Breast epithelium (tissue), 4 donors: ENCODE measurements at regions not wholly inside any gene's neighbourhood (a gene's known extent, or its start where the extent isn't known, plus 50 kb on each side); places are given as distances from the start of the nearest gene placed in this dataset.

ENCODE experiments used
- DNase-seq, 2 donors: peaks; one replicate each; pipeline ENCODE4 v3.0.0-alpha.2; 2019; ENCODE audit warnings: low spot score in 2 of 2
- H3K27ac ChIP-seq, 2 donors: fragments of 200-600 bp; sonication (generic) in 1 of 2; one replicate each; pipeline ENCODE4 v1.5.1; 2016 to 2019; ENCODE audit warnings: mild to moderate bottlenecking in 1 of 2
- H3K27me3 ChIP-seq, 2 donors: fragments of 200-600 bp; sonication (generic) in 1 of 2; one replicate each; pipeline versions ENCODE4 v1.5.1 to v1.6.0; 2017 to 2019; ENCODE audit warnings: control low read depth in 1 of 2, mild to moderate bottlenecking in 1 of 2
- H3K36me3 ChIP-seq: fragments of 200-600 bp; one replicate; pipeline ENCODE4 v1.5.1; 2019
- H3K4me1 ChIP-seq, 2 donors: fragments of 200-600 bp; sonication (generic); one replicate each; pipeline ENCODE4 v1.5.1; 2016 to 2019; ENCODE audit warnings: control low read depth in 1 of 2
- H3K4me3 ChIP-seq, 3 donors: fragments of 200-600 bp; sonication (generic); 1 replicate in 2 of 3; 2 replicates in 1 of 3; pipeline ENCODE4 v1.5.1; 2016 to 2019; ENCODE audit warnings: mild to moderate bottlenecking in 3 of 3, moderate library complexity in 2 of 3
- H3K9me3 ChIP-seq, 2 donors: fragments of 200-600 bp; sonication (generic) in 1 of 2; one replicate each; pipeline ENCODE4 v1.5.1; 2016 to 2019; ENCODE audit warnings: control low read depth in 1 of 2
- CTCF ChIP-seq, 3 donors: fragments of 450-650 bp; IDR thresholded peaks; one replicate each; pipeline ENCODE4 v1.5.1; 2016 to 2017; ENCODE audit warnings: antibody characterized with exemption in 3 of 3, mild to moderate bottlenecking in 3 of 3, moderate library complexity in 3 of 3
- POLR2A ChIP-seq: fragments of 450-650 bp; IDR thresholded peaks from one replicate; pipeline ENCODE4 v1.6.1; 2016; ENCODE audit warnings: antibody characterized with exemption, mild to moderate bottlenecking, moderate library complexity
- POLR2AphosphoS5 ChIP-seq, 3 donors: sonication (generic); formaldehyde crosslinking; IDR thresholded peaks; one replicate each; pipeline ENCODE4 v1.6.1; 2017; ENCODE audit warnings: antibody characterized with exemption in 3 of 3
- intact Hi-C: fragments of 100-400 bp; cut with DNase I; formaldehyde crosslinking; loops from one replicate; pipeline ENCODE4 v1.15.1; 2023; ENCODE audit warnings: low total_unique reads

- intact Hi-C loops, result no loop called here
- H3K27ac ChIP-seq, result no peak overlapping the region
- TF ChIP-seq CTCF (IDR thresholded peaks at IDR 0.05) (no peak), POLR2AphosphoS5 (IDR thresholded peaks at IDR 0.05) (no peak), POLR2A (no peak)
These were observed 133.5 kb upstream of the MBL2 start for GRCh38 chr10:52906046-52906445.

GRCh38 chr10:52903397-52903938, 130.9 kb upstream of the MBL2 start:
- intact Hi-C loops, result no loop called here
- no peaks in the 10 kb centered on the region for H3K4me1 ChIP-seq
- no peaks in the 10 kb centered on the region for H3K9me3 ChIP-seq
- no peak overlapping the region for H3K27ac ChIP-seq
- no peaks in the 10 kb centered on the region for H3K36me3 ChIP-seq
- H3K4me3 ChIP-seq, result no peak overlapping the region
- H3K27me3 ChIP-seq, result no peaks in the 10 kb centered on the region
- no peak for DNase-seq
- TF ChIP-seq POLR2AphosphoS5 (IDR thresholded peaks at IDR 0.05) (no peak), POLR2A (no peak), CTCF (IDR thresholded peaks at IDR 0.05) (no peak)

More at GRCh38 chr10:52906046-52906445, 133.5 kb upstream of the MBL2 start:
- H3K27me3 ChIP-seq, result no peaks in the 10 kb centered on the region
- DNase-seq, result no peak
- H3K4me3 ChIP-seq, result no peak overlapping the region
- H3K9me3 ChIP-seq, result no peaks in the 10 kb centered on the region
- H3K36me3 ChIP-seq, result no peaks in the 10 kb centered on the region
- no peaks in the 10 kb centered on the region for H3K4me1 ChIP-seq

- no peaks in the 10 kb centered on the region for H3K9me3 ChIP-seq
- TF ChIP-seq POLR2A, result no peak
- TF ChIP-seq POLR2AphosphoS5 (IDR thresholded peaks at IDR 0.05), result no peak
- no peak for TF ChIP-seq CTCF (IDR thresholded peaks at IDR 0.05)
- H3K27me3 ChIP-seq, result no peaks in the 10 kb centered on the region
- H3K36me3 ChIP-seq, result no peaks in the 10 kb centered on the region
- peaks cover 0 to 4% of the 10 kb centered on the region in 2 donors for H3K4me1 ChIP-seq
- intact Hi-C loops, result no loop called here
- DNase-seq, result no peak
- no peak overlapping the region for H3K27ac ChIP-seq
- H3K4me3 ChIP-seq, result no peak overlapping the region
These were observed 128.0 kb upstream of the MBL2 start for GRCh38 chr10:52900593-52900992.

- Histone ChIP-seq H3K4me1 (peaks cover 0 to 4% of the 10 kb centered on the region in 2 donors), H3K9me3 (no peaks in the 10 kb centered on the region), H3K27ac (no peak overlapping the region), H3K27me3 (no peaks in the 10 kb centered on the region), H3K4me3 (no peak overlapping the region), H3K36me3 (no peaks in the 10 kb centered on the region)
- TF ChIP-seq POLR2AphosphoS5 (IDR thresholded peaks at IDR 0.05), result no peak
- no peak for TF ChIP-seq POLR2A
- no peak for TF ChIP-seq CTCF (IDR thresholded peaks at IDR 0.05)
- intact Hi-C loops, result no loop called here
- DNase-seq, result no peak
These were observed 124.6 kb upstream of the MBL2 start for GRCh38 chr10:52897162-52897561.

- TF ChIP-seq CTCF (IDR thresholded peaks at IDR 0.05), result no peak
- no peak for TF ChIP-seq POLR2A
- no peaks in the 10 kb centered on the region for H3K36me3 ChIP-seq
- no peaks in the 10 kb centered on the region for H3K9me3 ChIP-seq
- H3K4me3 ChIP-seq, result no peak overlapping the region
- no peak overlapping the region for H3K27ac ChIP-seq
- H3K27me3 ChIP-seq, result no peaks in the 10 kb centered on the region
- no peak for DNase-seq
- intact Hi-C loops, result no loop called here
- H3K4me1 ChIP-seq, result peaks cover 0 to 4% of the 10 kb centered on the region in 2 donors
These were observed 122.5 kb upstream of the MBL2 start for GRCh38 chr10:52895059-52895458.
